ENCODE measurements at regions not wholly inside any gene's neighbourhood (a gene's known extent, or its start where the extent isn't known, plus 50 kb on each side); places are given as distances from the start of the nearest gene placed in this dataset.
"Not testable (repeated sequence)": the region's sequence is repeated elsewhere in the genome, so short reads cannot be mapped to it uniquely, and the experiment has no call there.

- no peak for DNase-seq (ENCODE audit: low read depth)
These were observed 209.8 kb downstream of the CSNK1G3 start for GRCh38 chr5:123721675-123722276.

- peak; percentile 59 for DNase-seq (ENCODE audit: low read depth)
These were observed 209.0 kb downstream of the CSNK1G3 start for GRCh38 chr5:123720955-123721354.

- no peak for DNase-seq (ENCODE audit: low read depth)
These were observed 208.4 kb downstream of the CSNK1G3 start for GRCh38 chr5:123720339-123720738.

GRCh38 chr5:123719004-123719403 is 207.0 kb downstream of the CSNK1G3 start:
- DNase-seq (ENCODE audit: low read depth), result peak; percentile 74

- DNase-seq (ENCODE audit: low read depth), result no peak
These were observed 206.3 kb downstream of the CSNK1G3 start for GRCh38 chr5:123718238-123718637.

GRCh38 chr5:123717139-123717538 is 205.2 kb downstream of the CSNK1G3 start:
- DNase-seq (ENCODE audit: low read depth), result peak; percentile 80

- DNase-seq (ENCODE audit: low read depth), result no peak
These were observed 198.1 kb downstream of the CSNK1G3 start for GRCh38 chr5:123710031-123710430.

GRCh38 chr5:123709422-123709821 is 197.4 kb downstream of the CSNK1G3 start:
- DNase-seq (ENCODE audit: low read depth), result no peak

- DNase-seq (ENCODE audit: low read depth), result peak; percentile 61
These were observed 196.3 kb downstream of the CSNK1G3 start for GRCh38 chr5:123708074-123708806.

- no peak for DNase-seq (ENCODE audit: low read depth)
These were observed 194.6 kb downstream of the CSNK1G3 start for GRCh38 chr5:123706531-123706930.

- no peak for DNase-seq (ENCODE audit: low read depth)
These were observed 193.8 kb downstream of the CSNK1G3 start for GRCh38 chr5:123705741-123706140.

GRCh38 chr5:123701511-123702200 is 189.7 kb downstream of the CSNK1G3 start:
- DNase-seq (ENCODE audit: low read depth), result no peak

GRCh38 chr5:123700624-123701287 is 188.8 kb downstream of the CSNK1G3 start:
- peak; percentile 99 for DNase-seq (ENCODE audit: low read depth)

GRCh38 chr5:123699571-123699970 is 187.6 kb downstream of the CSNK1G3 start:
- DNase-seq (ENCODE audit: low read depth), result no peak

- not testable (repeated sequence) for DNase-seq (ENCODE audit: low read depth)
These were observed 187.0 kb downstream of the CSNK1G3 start for GRCh38 chr5:123698937-123699336.

GRCh38 chr5:123696921-123697341 is 185.0 kb downstream of the CSNK1G3 start:
- DNase-seq (ENCODE audit: low read depth), result peak; percentile 43

- peak; percentile 85 for DNase-seq (ENCODE audit: low read depth)
These were observed 178.8 kb downstream of the CSNK1G3 start for GRCh38 chr5:123690821-123691220.

GRCh38 chr5:123681061-123681460 is 169.1 kb downstream of the CSNK1G3 start:
- DNase-seq (ENCODE audit: low read depth), result no peak

- peak; percentile 90 for DNase-seq (ENCODE audit: low read depth)
These were observed 161.1 kb downstream of the CSNK1G3 start for GRCh38 chr5:123673107-123673506.

- no peak for DNase-seq (ENCODE audit: low read depth)
These were observed 159.9 kb downstream of the CSNK1G3 start for GRCh38 chr5:123671711-123672456.

- DNase-seq (ENCODE audit: low read depth), result peak; percentile 47
These were observed 159.1 kb downstream of the CSNK1G3 start for GRCh38 chr5:123671042-123671441.

All from renal cortical epithelial cell (primary cell).